CD4-positive, alpha-beta T cell (primary cell): ENCODE measurements at regions not wholly inside any gene's neighbourhood (a gene's known extent, or its start where the extent isn't known, plus 50 kb on each side); places are given as distances from the start of the nearest gene placed in this dataset.

ENCODE experiments used
- ATAC-seq: fragments of 200-7000 bp; cut with Tn5 transposase; one replicate; pipeline ENCODE4 v1.10.0; 2022; ENCODE audit warnings: mild to moderate bottlenecking; ENCODE audit not compliant: poor library complexity
- CTCF ChIA-PET: fragments of 350-600 bp; sonication (Branson Sonifier 250); formaldehyde crosslinking; loops from one replicate; lab custom pipeline; 2021; ENCODE audit warnings: antibody characterized with exemption, inconsistent platforms; lab: Charles Lee
- POLR2A ChIA-PET: fragments of 350-600 bp; sonication (Branson Sonifier 250); formaldehyde crosslinking; loops from one replicate; lab custom pipeline; 2021; ENCODE audit warnings: antibody characterized with exemption, inconsistent platforms; lab: Charles Lee
- DNase-seq, 14 experiments: peaks; one replicate each; pipeline ENCODE4 v3.0.0-alpha.2; 2013 to 2020; ENCODE audit warnings: mixed read lengths in 2 of 14
- H3K27ac ChIP-seq, 2 donors: one replicate each; pipeline versions ENCODE4 v1.5.1 to v1.7.0; 2013; ENCODE audit warnings: low read length in 2 of 2, low read depth in 1 of 2, mild to moderate bottlenecking in 1 of 2
- H3K27me3 ChIP-seq, 2 experiments: 1 replicate in 1 of 2; 2 replicates in 1 of 2; pipeline versions ENCODE4 v1.6.1 to v1.7.0; 2013; ENCODE audit warnings: low read length in 2 of 2, control low read depth in 1 of 2, mild to moderate bottlenecking in 1 of 2, moderate library complexity in 1 of 2; ENCODE audit not compliant: insufficient read depth in 2 of 2, control insufficient read depth in 1 of 2
- H3K36me3 ChIP-seq: one replicate; pipeline ENCODE4 v1.6.1; 2013; ENCODE audit warnings: low read length, control low read depth; ENCODE audit not compliant: insufficient read depth
- H3K4me1 ChIP-seq: one replicate; pipeline ENCODE4 v1.6.1; 2013; ENCODE audit warnings: low read length, control low read depth; ENCODE audit not compliant: insufficient read depth
- H3K4me3 ChIP-seq: one replicate; pipeline ENCODE4 v1.5.1; 2013; ENCODE audit warnings: mild to moderate bottlenecking, low read length, moderate library complexity
- H3K9me3 ChIP-seq, 2 experiments: 1 replicate in 1 of 2; 2 replicates in 1 of 2; pipeline versions ENCODE4 v1.6.1 to v1.7.0; 2013; ENCODE audit warnings: low read length in 2 of 2, mild to moderate bottlenecking in 2 of 2, control low read depth in 1 of 2, moderate library complexity in 1 of 2; ENCODE audit not compliant: control insufficient read depth in 1 of 2, insufficient read depth in 1 of 2
- H3K27ac Mint-ChIP-seq: one replicate; pipeline ENCODE4 v1.8.0; 2020; ENCODE audit warnings: mixed read lengths
- H3K27me3 Mint-ChIP-seq: one replicate; pipeline ENCODE4 v1.8.0; 2021; ENCODE audit warnings: mixed read lengths
- H3K36me3 Mint-ChIP-seq: one replicate; pipeline ENCODE4 v1.8.0; 2021; ENCODE audit warnings: low read depth, mixed read lengths
- H3K4me1 Mint-ChIP-seq: one replicate; pipeline ENCODE4 v1.8.0; 2021; ENCODE audit warnings: low read depth, mixed read lengths
- H3K4me3 Mint-ChIP-seq: one replicate; pipeline ENCODE4 v1.8.0; 2020; ENCODE audit warnings: mild to moderate bottlenecking, mixed read lengths
- H3K9me3 Mint-ChIP-seq: one replicate; pipeline ENCODE4 v1.8.0; 2020; ENCODE audit warnings: mixed read lengths
- CTCF ChIP-seq: fragments of 200-600 bp; IDR thresholded peaks from one replicate; pipeline ENCODE4 v1.8.0; 2022; ENCODE audit warnings: antibody characterized with exemption, mild to moderate bottlenecking
- intact Hi-C, 2 experiments: fragments of 100-400 bp; cut with DNase I in 1 of 2; cut with micrococcal nuclease in 1 of 2; formaldehyde crosslinking; loops; one replicate each; pipeline versions ENCODE4 v1.15.1 to v1.9.0; 2023 to 2025; cut with DNase I, micrococcal nuclease

- ATAC-seq = no peak
- no peaks in the 10 kb centered on the region for H3K4me1 Mint-ChIP-seq
- H3K27ac Mint-ChIP-seq = no peak overlapping the region
- Histone ChIP-seq H3K27me3 (no peaks in the 10 kb centered on the region), H3K9me3 (no peaks in the 10 kb centered on the region), H3K4me1 (no peaks in the 10 kb centered on the region), H3K4me3 (no peak overlapping the region), H3K36me3 (no peaks in the 10 kb centered on the region), H3K27ac (no peak overlapping the region)
- TF ChIP-seq CTCF = no peak
- no peaks in the 10 kb centered on the region for H3K9me3 Mint-ChIP-seq
- ChIA-PET CTCF (interaction anchor here (0.7 to 1.0 kb wide), 2 partner anchors 367 to 654 kb away, joined by 3 read pairs; no protein-coding TSS in a partner anchor), POLR2A (no interaction called here)
- no peaks in the 10 kb centered on the region for H3K27me3 Mint-ChIP-seq
- DNase-seq = no peak
- no peak overlapping the region for H3K4me3 Mint-ChIP-seq
- intact Hi-C loops = loop anchor here in 1 of 2 experiments (5.0 kb wide), 1 partner anchor 355 kb away; no protein-coding TSS in a partner anchor
- H3K36me3 Mint-ChIP-seq = no peaks in the 10 kb centered on the region
Observed at GRCh38 chrX:107542500-107542899, 85.8 kb upstream of the PRPS1 start.

GRCh38 chrX:107547621-107548020 is 80.7 kb upstream of the PRPS1 start:
- ChIA-PET POLR2A (no interaction called here), CTCF (no interaction called here)
- Histone ChIP-seq H3K27me3 (no peaks in the 10 kb centered on the region), H3K4me3 (no peak overlapping the region), H3K4me1 (peaks cover 8% of the 10 kb centered on the region), H3K27ac (no peak overlapping the region), H3K36me3 (no peaks in the 10 kb centered on the region), H3K9me3 (no peaks in the 10 kb centered on the region)
- H3K27me3 Mint-ChIP-seq = no peaks in the 10 kb centered on the region
- H3K27ac Mint-ChIP-seq = no peak overlapping the region
- peaks cover 16% of the 10 kb centered on the region for H3K4me1 Mint-ChIP-seq
- intact Hi-C loops = no loop called here
- no peak for ATAC-seq
- no peak for DNase-seq
- TF ChIP-seq CTCF = no peak
- H3K36me3 Mint-ChIP-seq = no peaks in the 10 kb centered on the region
- H3K4me3 Mint-ChIP-seq = no peak overlapping the region
- H3K9me3 Mint-ChIP-seq = no peaks in the 10 kb centered on the region

- no peaks in the 10 kb centered on the region for H3K27me3 Mint-ChIP-seq
- no peak for TF ChIP-seq CTCF
- ATAC-seq (no peak), DNase-seq (no peak)
- Histone ChIP-seq H3K27ac (no peak overlapping the region), H3K4me1 (peaks cover 8% of the 10 kb centered on the region), H3K4me3 (no peak overlapping the region), H3K27me3 (no peaks in the 10 kb centered on the region), H3K9me3 (no peaks in the 10 kb centered on the region), H3K36me3 (no peaks in the 10 kb centered on the region)
- intact Hi-C loops = no loop called here
- no peak overlapping the region for H3K4me3 Mint-ChIP-seq
- no peak overlapping the region for H3K27ac Mint-ChIP-seq
- ChIA-PET CTCF (no interaction called here), POLR2A (no interaction called here)
- no peaks in the 10 kb centered on the region for H3K36me3 Mint-ChIP-seq
- peaks cover 16% of the 10 kb centered on the region for H3K4me1 Mint-ChIP-seq
- H3K9me3 Mint-ChIP-seq = no peaks in the 10 kb centered on the region
Observed at GRCh38 chrX:107548775-107549174, 79.5 kb upstream of the PRPS1 start.
